ENCODE measurements at regions not wholly inside any gene's neighbourhood (a gene's known extent, or its start where the extent isn't known, plus 50 kb on each side); places are given as distances from the start of the nearest gene placed in this dataset.

GRCh38 chr1:14251871-14252270, 346.6 kb upstream of the KAZN start:
- H3K36me3 ChIP-seq (ENCODE audit: control insufficient read depth in 2 of 3, insufficient read depth in 3 of 3, low read length in 3 of 3): no peaks in the 10 kb centered on the region
- H3K4me3 ChIP-seq (ENCODE audit: low read length in 3 of 3): no peak overlapping the region
- H3K4me1 ChIP-seq (ENCODE audit: control insufficient read depth in 2 of 3, insufficient read depth in 2 of 3, low read depth in 1 of 3, low read length in 3 of 3): no peaks in the 10 kb centered on the region
- H3K9ac ChIP-seq (ENCODE audit: low read length in 3 of 3): no peak overlapping the region
- DNase-seq: peak in 1 of 5 donors; percentile 52
- FAIRE-seq: no peak
- TF ChIP-seq CTCF (IDR thresholded peaks at IDR 0.05; ENCODE audit: borderline replicate concordance, extremely low read depth, insufficient read depth): no peak
- peaks cover 0 to 3% (median 0%) of the 10 kb centered on the region in 3 donors for H3K9me3 ChIP-seq (ENCODE audit: control insufficient read depth in 2 of 3, insufficient read depth in 1 of 3, low read length in 3 of 3)
- intact Hi-C loops (cut with DNase I): no loop called here
- H3K27ac ChIP-seq (ENCODE audit: low read depth in 2 of 2, low read length in 2 of 2): no peak overlapping the region
- H3K27me3 ChIP-seq (ENCODE audit: control insufficient read depth, insufficient read depth, low read length): no peaks in the 10 kb centered on the region

- Histone ChIP-seq H3K36me3 (ENCODE audit: control insufficient read depth in 2 of 3, insufficient read depth in 3 of 3, low read length in 3 of 3) (no peaks in the 10 kb centered on the region), H3K4me3 (ENCODE audit: low read length in 3 of 3) (no peak overlapping the region), H3K9me3 (ENCODE audit: control insufficient read depth in 2 of 3, insufficient read depth in 1 of 3, low read length in 3 of 3) (peaks cover 0 to 3% (median 0%) of the 10 kb centered on the region in 3 donors), H3K27ac (ENCODE audit: low read depth in 2 of 2, low read length in 2 of 2) (no peak overlapping the region), H3K4me1 (ENCODE audit: control insufficient read depth in 2 of 3, insufficient read depth in 2 of 3, low read depth in 1 of 3, low read length in 3 of 3) (peaks cover 0 to under 1% (median 0%) of the 10 kb centered on the region in 3 donors), H3K9ac (ENCODE audit: low read length in 3 of 3) (no peak overlapping the region), H3K27me3 (ENCODE audit: control insufficient read depth, insufficient read depth, low read length) (no peaks in the 10 kb centered on the region)
- no peak for FAIRE-seq
- TF ChIP-seq CTCF (IDR thresholded peaks at IDR 0.05; ENCODE audit: borderline replicate concordance, extremely low read depth, insufficient read depth): no peak
- intact Hi-C loops (cut with DNase I): no loop called here
- peak in 1 of 5 donors; percentile 18 for DNase-seq
These were observed 344.8 kb upstream of the KAZN start for GRCh38 chr1:14253676-14254075.

- FAIRE-seq (no peak), DNase-seq (peak in 3 of 5 donors; percentile 25 to 80 (median 58))
- Histone ChIP-seq H3K36me3 (ENCODE audit: control insufficient read depth in 2 of 3, insufficient read depth in 3 of 3, low read length in 3 of 3) (no peaks in the 10 kb centered on the region), H3K27ac (ENCODE audit: low read depth in 2 of 2, low read length in 2 of 2) (no peak overlapping the region), H3K4me3 (ENCODE audit: low read length in 3 of 3) (no peak overlapping the region), H3K27me3 (ENCODE audit: control insufficient read depth, insufficient read depth, low read length) (no peaks in the 10 kb centered on the region), H3K9me3 (ENCODE audit: control insufficient read depth in 2 of 3, insufficient read depth in 1 of 3, low read length in 3 of 3) (peaks cover 0 to 3% (median 0%) of the 10 kb centered on the region in 3 donors), H3K4me1 (ENCODE audit: control insufficient read depth in 2 of 3, insufficient read depth in 2 of 3, low read depth in 1 of 3, low read length in 3 of 3) (peaks cover 0 to 2% (median 0%) of the 10 kb centered on the region in 3 donors), H3K9ac (ENCODE audit: low read length in 3 of 3) (no peak overlapping the region)
- intact Hi-C loops (cut with DNase I): no loop called here
- TF ChIP-seq CTCF (IDR thresholded peaks at IDR 0.05; ENCODE audit: borderline replicate concordance, extremely low read depth, insufficient read depth): no peak
These were observed 344.2 kb upstream of the KAZN start for GRCh38 chr1:14254251-14254650.

- no peaks in the 10 kb centered on the region for H3K27me3 ChIP-seq (ENCODE audit: control insufficient read depth, insufficient read depth, low read length)
- no peak overlapping the region for H3K4me3 ChIP-seq (ENCODE audit: low read length in 3 of 3)
- intact Hi-C loops (cut with DNase I): no loop called here
- peaks cover 0 to 3% (median 0%) of the 10 kb centered on the region in 3 donors for H3K9me3 ChIP-seq (ENCODE audit: control insufficient read depth in 2 of 3, insufficient read depth in 1 of 3, low read length in 3 of 3)
- no peak for FAIRE-seq
- H3K27ac ChIP-seq (ENCODE audit: low read depth in 2 of 2, low read length in 2 of 2): no peak overlapping the region
- H3K4me1 ChIP-seq (ENCODE audit: control insufficient read depth in 2 of 3, insufficient read depth in 2 of 3, low read depth in 1 of 3, low read length in 3 of 3): peaks cover 0 to 2% (median 0%) of the 10 kb centered on the region in 3 donors
- no peaks in the 10 kb centered on the region for H3K36me3 ChIP-seq (ENCODE audit: control insufficient read depth in 2 of 3, insufficient read depth in 3 of 3, low read length in 3 of 3)
- no peak overlapping the region for H3K9ac ChIP-seq (ENCODE audit: low read length in 3 of 3)
- TF ChIP-seq CTCF (IDR thresholded peaks at IDR 0.05; ENCODE audit: borderline replicate concordance, extremely low read depth, insufficient read depth): no peak
- no peak for DNase-seq
These were observed 343.3 kb upstream of the KAZN start for GRCh38 chr1:14255233-14255632.
